Right cardiac atrium (tissue), 5 donors: ENCODE measurements at regions not wholly inside any gene's neighbourhood (a gene's known extent, or its start where the extent isn't known, plus 50 kb on each side); places are given as distances from the start of the nearest gene placed in this dataset.

ENCODE experiments used
- ATAC-seq, 2 donors: fragments of 200-7000 bp; cut with Tn5 transposase; one replicate each; pipeline versions ENCODE4 v1.8.0 to v1.9.1; 2020; ENCODE audit warnings: moderate library complexity in 2 of 2, mild to moderate bottlenecking in 1 of 2
- DNase-seq, 3 donors: peaks; one replicate each; pipeline ENCODE4 v3.0.0-alpha.2; 2020
- H3K27ac ChIP-seq: one replicate; pipeline ENCODE4 v1.5.1; 2013; ENCODE audit warnings: mild to moderate bottlenecking, low read length, control low read depth, moderate library complexity
- H3K27me3 ChIP-seq: one replicate; pipeline ENCODE4 v1.6.1; 2013; ENCODE audit not compliant: control insufficient read depth, insufficient read depth
- H3K4me1 ChIP-seq: one replicate; pipeline ENCODE4 v1.6.1; 2013; ENCODE audit warnings: low read length; ENCODE audit not compliant: control insufficient read depth, insufficient read depth
- H3K4me3 ChIP-seq: one replicate; pipeline ENCODE4 v1.5.1; 2013; ENCODE audit warnings: low read length, control low read depth
- H3K9me3 ChIP-seq: one replicate; pipeline ENCODE4 v1.6.1; 2013; ENCODE audit warnings: low read length; ENCODE audit not compliant: control insufficient read depth
- WGBS: extraction: QIAGEN DNeasy Blood & Tissue Kit; methylation state at CpG from one replicate; pipeline ENCODE4 v1.1.7; 2013; 5-methylcytosine and 5-hydroxymethylcytosine counted together
- intact Hi-C, 4 donors: fragments of 100-400 bp; cut with DNase I; formaldehyde crosslinking; loops; one replicate each; pipeline versions ENCODE4 v1.11.0 to v1.14.0; 2022 to 2023
- donor health status: healthy with polysubstance abuse.
- donor health status: DM: no; HTN: yes; CAD: no.
- donor health status: DM: no; HTN: no; CAD: no.
- donor health status: DM: no; HTN: yes; CAD: no; lungs with severe emphysema.
- donor health status: DM: yes; HTN: yes; CAD: no.

- Histone ChIP-seq H3K9me3 (peaks cover 2% of the 10 kb centered on the region), H3K4me3 (no peak overlapping the region), H3K27me3 (no peaks in the 10 kb centered on the region), H3K27ac (no peak overlapping the region), H3K4me1 (no peaks in the 10 kb centered on the region)
- WGBS = 81% methylated on average over 6 of the region's 6 CpGs
- DNase-seq (no peak), ATAC-seq (no peak)
- intact Hi-C loops = no loop called here
Measured at GRCh38 chr12:127509066-127509778, 757.7 kb upstream of the TMEM132C start.

DNA sequence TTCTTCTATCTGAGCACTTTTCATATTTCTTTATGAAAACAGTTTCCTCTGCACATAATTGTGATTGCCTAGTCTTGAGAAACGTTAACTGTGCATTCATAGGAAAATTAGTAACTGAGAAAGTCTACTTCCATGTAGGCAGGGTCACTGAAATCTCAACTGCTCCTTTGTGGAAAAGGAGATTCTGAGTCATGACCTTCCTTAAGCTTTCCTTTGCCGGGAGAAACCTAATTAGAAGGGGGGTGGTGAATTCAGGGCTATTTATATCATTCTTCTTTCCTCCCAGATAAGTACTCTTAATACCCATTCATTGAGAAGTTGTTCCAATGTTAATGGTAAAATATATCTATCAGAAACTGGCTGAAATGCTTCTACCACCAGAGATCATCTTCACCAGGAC is 751.0 kb upstream of the TMEM132C start:
- intact Hi-C loops = no loop called here
- 17% methylated on average over 2 of the region's 2 CpGs for WGBS
- no peak for ATAC-seq

GRCh38 chr12:127516467-127516866 is 750.5 kb upstream of the TMEM132C start:
- Histone ChIP-seq H3K9me3 (no peaks in the 10 kb centered on the region), H3K4me3 (no peak overlapping the region), H3K27me3 (no peaks in the 10 kb centered on the region), H3K27ac (no peak overlapping the region), H3K4me1 (no peaks in the 10 kb centered on the region)
- intact Hi-C loops = no loop called here
- ATAC-seq (no peak), DNase-seq (no peak)
- WGBS = 70% methylated on average over 1 of the region's 1 CpG

More for the DNA sequence above, 751.0 kb upstream of the TMEM132C start:
- no peaks in the 10 kb centered on the region for H3K9me3 ChIP-seq
- no peak overlapping the region for H3K4me3 ChIP-seq
- no peak overlapping the region for H3K27ac ChIP-seq
- H3K27me3 ChIP-seq = no peaks in the 10 kb centered on the region
- no peaks in the 10 kb centered on the region for H3K4me1 ChIP-seq
- DNase-seq = no peak

GRCh38 chr12:127519779-127520178 is 747.2 kb upstream of the TMEM132C start:
- intact Hi-C loops = no loop called here
- no peaks in the 10 kb centered on the region for H3K4me1 ChIP-seq
- no peak overlapping the region for H3K27ac ChIP-seq
- ATAC-seq (no peak), DNase-seq (no peak)
- WGBS = 50% methylated on average over 2 of the region's 2 CpGs
- no peaks in the 10 kb centered on the region for H3K27me3 ChIP-seq
- no peaks in the 10 kb centered on the region for H3K9me3 ChIP-seq
- H3K4me3 ChIP-seq = no peak overlapping the region

- Histone ChIP-seq H3K27ac (no peak overlapping the region), H3K27me3 (no peaks in the 10 kb centered on the region), H3K4me1 (no peaks in the 10 kb centered on the region), H3K9me3 (no peaks in the 10 kb centered on the region), H3K4me3 (no peak overlapping the region)
- ATAC-seq = no peak
- no peak for DNase-seq
- 74% methylated on average over 3 of the region's 3 CpGs for WGBS
- intact Hi-C loops = no loop called here
Measured at GRCh38 chr12:127526925-127527324, 740.0 kb upstream of the TMEM132C start.

DNA sequence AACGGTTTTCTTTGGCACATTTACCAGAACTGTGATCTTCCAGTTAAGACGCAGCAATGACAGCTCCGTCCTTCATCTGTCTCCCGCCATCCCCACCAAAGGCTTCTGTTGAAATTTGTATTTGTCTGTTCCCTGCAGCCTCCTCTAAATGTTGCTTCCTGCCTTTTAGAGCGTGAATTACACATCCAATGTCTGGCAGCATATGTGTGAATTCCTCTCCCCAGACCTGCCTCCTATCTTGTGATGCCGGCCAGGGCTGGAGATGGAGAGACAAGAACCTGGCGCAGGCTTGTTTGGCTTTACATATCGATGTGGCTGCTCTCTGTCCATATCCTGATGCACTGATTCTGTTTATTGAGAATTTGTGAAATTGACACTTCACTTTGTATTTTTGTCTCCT is 738.4 kb upstream of the TMEM132C start:
- no peaks in the 10 kb centered on the region for H3K9me3 ChIP-seq
- H3K4me3 ChIP-seq = no peak overlapping the region
- intact Hi-C loops = no loop called here
- ATAC-seq = no peak
- H3K27ac ChIP-seq = no peak overlapping the region
- H3K27me3 ChIP-seq = no peaks in the 10 kb centered on the region
- 46% methylated on average over 8 of the region's 8 CpGs for WGBS
- no peak for DNase-seq
- no peaks in the 10 kb centered on the region for H3K4me1 ChIP-seq

DNA sequence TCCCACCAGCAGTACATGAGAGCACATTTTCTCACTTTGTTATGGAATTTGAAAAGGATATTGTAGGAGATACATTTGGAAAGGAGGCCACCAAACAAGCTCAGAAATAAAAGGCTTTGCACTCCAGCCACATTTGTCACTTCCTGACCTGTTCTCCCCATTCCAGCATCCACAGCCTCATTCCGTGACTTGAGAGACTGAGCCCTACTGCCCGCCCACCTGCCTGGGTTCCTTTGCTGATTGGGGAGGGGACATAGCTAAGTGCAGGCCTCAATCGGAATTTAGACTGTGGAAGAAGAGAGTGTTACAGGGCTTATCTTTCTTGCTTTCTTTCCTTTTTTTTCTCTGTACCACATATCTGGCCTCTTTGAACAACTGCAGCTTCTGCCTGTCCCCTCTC is 735.4 kb upstream of the TMEM132C start:
- 46% methylated on average over 3 of the region's 3 CpGs for WGBS
- ATAC-seq = no peak
- H3K4me3 ChIP-seq = no peak overlapping the region
- no peaks in the 10 kb centered on the region for H3K27me3 ChIP-seq
- DNase-seq = no peak
- no peaks in the 10 kb centered on the region for H3K9me3 ChIP-seq
- intact Hi-C loops = no loop called here
- H3K27ac ChIP-seq = no peak overlapping the region
- H3K4me1 ChIP-seq = no peaks in the 10 kb centered on the region

- intact Hi-C loops = no loop called here
- H3K4me1 ChIP-seq = no peaks in the 10 kb centered on the region
- H3K27me3 ChIP-seq = no peaks in the 10 kb centered on the region
- no peak overlapping the region for H3K27ac ChIP-seq
- no peak overlapping the region for H3K4me3 ChIP-seq
- H3K9me3 ChIP-seq = no peaks in the 10 kb centered on the region
- no peak for ATAC-seq
- DNase-seq = no peak
Measured at GRCh38 chr12:127533353-127533752, 733.6 kb upstream of the TMEM132C start.

DNA sequence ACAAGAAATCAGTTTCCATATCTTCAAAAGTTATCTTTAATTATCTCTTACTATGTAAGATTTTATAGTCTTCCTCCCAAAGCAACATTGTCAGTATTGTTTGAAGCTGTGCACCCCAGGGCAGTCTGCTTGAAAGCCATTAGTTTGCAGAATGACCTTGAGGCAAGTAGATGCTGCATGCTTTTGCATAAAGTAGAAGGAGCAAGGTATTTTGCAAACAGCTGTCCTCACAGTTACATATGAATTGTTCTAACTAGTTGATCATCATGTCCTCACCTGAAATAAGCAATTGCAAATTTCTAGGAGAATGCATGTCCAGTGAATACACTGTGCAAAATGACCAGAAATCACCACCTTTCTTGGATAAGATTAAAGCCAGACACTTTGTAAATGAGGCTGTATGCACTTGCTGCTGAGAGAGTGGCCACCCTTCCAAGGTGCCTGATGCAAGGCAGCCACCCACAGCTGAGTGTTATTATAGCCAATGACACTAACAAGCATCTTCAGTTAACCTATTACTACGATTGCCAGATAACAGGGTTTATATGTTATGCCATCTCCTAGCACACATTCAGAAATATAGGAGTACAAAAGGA is 730.0 kb upstream of the TMEM132C start:
- intact Hi-C loops = no loop called here
- Histone ChIP-seq H3K4me1 (no peaks in the 10 kb centered on the region), H3K27me3 (no peaks in the 10 kb centered on the region), H3K9me3 (no peaks in the 10 kb centered on the region), H3K27ac (no peak overlapping the region), H3K4me3 (no peak overlapping the region)
- ATAC-seq (no peak), DNase-seq (no peak)
- WGBS = 18% methylated on average over 1 of the region's 1 CpG

DNA sequence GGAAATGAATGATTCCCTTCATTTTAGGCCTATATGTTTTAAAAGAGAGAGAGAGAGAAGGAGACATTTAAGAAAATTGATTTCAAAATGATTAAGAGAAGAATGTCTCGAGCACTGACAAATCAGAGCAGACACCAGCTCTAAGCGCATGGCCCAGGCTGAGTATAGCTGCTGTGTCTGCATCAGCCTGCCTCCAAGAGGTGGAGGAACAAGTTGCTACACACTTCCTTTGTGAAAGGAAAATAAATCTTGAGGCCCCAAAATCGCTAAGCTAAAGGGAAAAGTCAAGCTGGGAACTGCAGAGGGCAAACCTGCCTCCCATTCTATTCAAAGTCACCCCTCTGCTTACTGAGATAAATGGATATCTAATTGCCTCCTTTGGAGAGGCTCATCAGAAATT is 728.7 kb upstream of the TMEM132C start:
- Histone ChIP-seq H3K27ac (no peak overlapping the region), H3K4me3 (no peak overlapping the region), H3K4me1 (no peaks in the 10 kb centered on the region), H3K27me3 (no peaks in the 10 kb centered on the region), H3K9me3 (no peaks in the 10 kb centered on the region)
- DNase-seq (no peak), ATAC-seq (no peak)
- WGBS = 59% methylated on average over 3 of the region's 3 CpGs
- intact Hi-C loops = no loop called here

DNA sequence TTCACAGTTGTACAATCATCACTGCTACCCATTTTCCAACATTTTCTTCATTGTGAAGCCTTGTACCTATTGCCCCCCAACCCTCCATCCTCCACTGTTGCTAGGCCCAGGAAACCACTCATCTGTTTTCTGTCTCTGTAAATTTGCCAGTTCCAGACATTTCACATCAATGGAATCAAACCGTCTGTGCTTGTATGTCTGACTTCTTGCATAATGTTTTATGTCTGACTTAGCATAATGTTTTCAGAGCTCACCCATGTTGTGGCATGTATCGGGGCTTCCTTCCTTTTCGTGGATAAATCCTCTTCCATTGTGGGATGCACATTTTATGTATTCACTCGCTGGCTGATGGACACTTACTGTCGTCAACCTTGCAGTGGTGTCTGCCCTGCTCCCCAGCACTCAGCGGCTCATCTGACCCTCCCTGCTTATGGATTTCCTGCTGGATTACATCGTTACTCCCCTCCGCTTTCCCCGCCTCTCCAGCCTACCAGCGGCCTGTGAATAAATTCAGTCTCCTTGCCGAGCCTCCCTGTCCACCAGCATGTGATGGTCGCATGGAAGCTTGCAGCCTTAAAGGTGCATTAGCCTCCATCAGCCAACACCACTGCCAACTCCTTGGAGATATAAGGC is 727.6 kb upstream of the TMEM132C start:
- no peak overlapping the region for H3K27ac ChIP-seq
- no peaks in the 10 kb centered on the region for H3K9me3 ChIP-seq
- H3K27me3 ChIP-seq = no peaks in the 10 kb centered on the region
- no peak for ATAC-seq
- WGBS = 52% methylated on average over 12 of the region's 12 CpGs
- no peak for DNase-seq
- H3K4me3 ChIP-seq = no peak overlapping the region
- intact Hi-C loops = no loop called here
- H3K4me1 ChIP-seq = no peaks in the 10 kb centered on the region
